ENCODE measurements at regions not wholly inside any gene's neighbourhood (a gene's known extent, or its start where the extent isn't known, plus 50 kb on each side); places are given as distances from the start of the nearest gene placed in this dataset.

DNA sequence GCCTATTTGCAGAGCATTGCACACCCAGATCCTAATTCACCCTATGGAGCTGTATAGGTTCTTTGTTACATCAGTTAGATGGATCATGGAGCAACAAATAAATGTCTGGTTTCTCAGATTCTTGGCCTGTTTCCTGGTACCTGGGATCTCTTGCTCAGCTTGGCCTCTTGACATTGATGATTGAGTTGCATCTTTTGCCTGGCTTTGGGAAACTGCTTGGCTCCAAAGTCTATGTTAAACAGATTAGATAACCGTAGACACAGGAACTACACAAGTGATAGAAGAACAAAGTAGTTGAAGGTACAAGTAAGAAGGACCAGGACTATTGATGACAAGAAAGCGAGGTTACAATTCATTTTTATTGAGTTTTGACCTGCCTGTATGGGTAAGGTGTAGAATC, 77.3 kb downstream of the TMEM100 start:
- intact Hi-C loops (cut with DNase I; ENCODE audit: low total_unique reads) = no loop called here
- Histone ChIP-seq H3K27ac (no peak overlapping the region), H3K36me3 (no peaks in the 10 kb centered on the region), H3K4me3 (no peak overlapping the region), H3K4me1 (no peaks in the 10 kb centered on the region), H3K9me3 (no peaks in the 10 kb centered on the region), H3K27me3 (peaks cover 0 to 6% of the 10 kb centered on the region in 2 donors)
- TF ChIP-seq, protein P1, sequence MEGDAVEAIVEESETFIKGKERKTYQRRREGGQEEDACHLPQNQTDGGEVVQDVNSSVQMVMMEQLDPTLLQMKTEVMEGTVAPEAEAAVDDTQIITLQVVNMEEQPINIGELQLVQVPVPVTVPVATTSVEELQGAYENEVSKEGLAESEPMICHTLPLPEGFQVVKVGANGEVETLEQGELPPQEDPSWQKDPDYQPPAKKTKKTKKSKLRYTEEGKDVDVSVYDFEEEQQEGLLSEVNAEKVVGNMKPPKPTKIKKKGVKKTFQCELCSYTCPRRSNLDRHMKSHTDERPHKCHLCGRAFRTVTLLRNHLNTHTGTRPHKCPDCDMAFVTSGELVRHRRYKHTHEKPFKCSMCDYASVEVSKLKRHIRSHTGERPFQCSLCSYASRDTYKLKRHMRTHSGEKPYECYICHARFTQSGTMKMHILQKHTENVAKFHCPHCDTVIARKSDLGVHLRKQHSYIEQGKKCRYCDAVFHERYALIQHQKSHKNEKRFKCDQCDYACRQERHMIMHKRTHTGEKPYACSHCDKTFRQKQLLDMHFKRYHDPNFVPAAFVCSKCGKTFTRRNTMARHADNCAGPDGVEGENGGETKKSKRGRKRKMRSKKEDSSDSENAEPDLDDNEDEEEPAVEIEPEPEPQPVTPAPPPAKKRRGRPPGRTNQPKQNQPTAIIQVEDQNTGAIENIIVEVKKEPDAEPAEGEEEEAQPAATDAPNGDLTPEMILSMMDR (IDR thresholded peaks at IDR 0.05) = no peak
- no peak for DNase-seq

DNA sequence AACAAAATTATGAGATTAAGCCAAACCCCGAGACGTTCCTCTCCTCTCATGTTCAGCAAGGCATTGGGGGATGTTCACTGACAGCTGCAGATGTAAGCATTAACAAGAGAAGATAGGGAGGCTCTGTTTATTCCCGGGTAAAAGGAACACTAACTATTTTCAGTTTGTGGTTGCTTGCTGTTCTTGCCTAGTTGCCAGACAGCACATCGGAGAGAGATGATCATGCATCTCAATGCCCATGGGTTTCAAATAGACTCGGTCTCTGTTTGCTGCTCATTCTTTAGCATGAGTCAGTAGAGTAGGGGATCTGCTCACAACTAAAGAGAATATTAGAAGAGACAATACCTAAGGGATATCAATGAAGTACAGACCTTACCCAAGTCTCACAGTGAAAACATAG, 78.3 kb downstream of the TMEM100 start:
- H3K27ac ChIP-seq = no peak overlapping the region
- no peak overlapping the region for H3K4me3 ChIP-seq
- peaks cover 0 to 6% of the 10 kb centered on the region in 2 donors for H3K27me3 ChIP-seq
- H3K36me3 ChIP-seq = no peaks in the 10 kb centered on the region
- intact Hi-C loops (cut with DNase I; ENCODE audit: low total_unique reads) = no loop called here
- no peak for DNase-seq
- TF ChIP-seq, protein P1 (IDR thresholded peaks at IDR 0.05) = no peak
- no peaks in the 10 kb centered on the region for H3K4me1 ChIP-seq
- H3K9me3 ChIP-seq = no peaks in the 10 kb centered on the region

DNA sequence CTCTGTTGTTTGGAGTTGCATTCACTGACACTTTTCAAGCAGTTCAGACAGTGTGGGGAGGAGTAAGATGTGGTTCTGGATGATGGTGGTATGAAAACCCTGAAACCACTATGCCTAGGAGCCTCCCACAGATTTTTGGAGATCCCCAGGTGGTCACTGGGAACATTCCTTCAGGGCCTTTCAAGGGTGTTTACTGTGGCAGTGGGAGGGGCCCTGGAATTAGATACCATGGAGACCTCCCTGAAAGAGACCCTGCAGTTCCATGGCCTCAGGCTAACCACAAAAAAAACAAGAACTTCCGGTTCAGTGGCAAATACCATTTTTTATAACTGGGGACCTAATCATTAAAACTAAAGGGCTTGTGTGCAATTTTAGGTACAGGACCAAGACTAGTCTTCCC, 79.9 kb downstream of the TMEM100 start:
- H3K9me3 ChIP-seq = no peaks in the 10 kb centered on the region
- no peak for DNase-seq
- intact Hi-C loops (cut with DNase I; ENCODE audit: low total_unique reads) = no loop called here
- no peaks in the 10 kb centered on the region for H3K4me1 ChIP-seq
- TF ChIP-seq, protein P1 (IDR thresholded peaks at IDR 0.05) = no peak
- no peak overlapping the region for H3K27ac ChIP-seq
- H3K4me3 ChIP-seq = no peak overlapping the region
- H3K36me3 ChIP-seq = no peaks in the 10 kb centered on the region
- peaks cover 0 to 6% of the 10 kb centered on the region in 2 donors for H3K27me3 ChIP-seq

DNA sequence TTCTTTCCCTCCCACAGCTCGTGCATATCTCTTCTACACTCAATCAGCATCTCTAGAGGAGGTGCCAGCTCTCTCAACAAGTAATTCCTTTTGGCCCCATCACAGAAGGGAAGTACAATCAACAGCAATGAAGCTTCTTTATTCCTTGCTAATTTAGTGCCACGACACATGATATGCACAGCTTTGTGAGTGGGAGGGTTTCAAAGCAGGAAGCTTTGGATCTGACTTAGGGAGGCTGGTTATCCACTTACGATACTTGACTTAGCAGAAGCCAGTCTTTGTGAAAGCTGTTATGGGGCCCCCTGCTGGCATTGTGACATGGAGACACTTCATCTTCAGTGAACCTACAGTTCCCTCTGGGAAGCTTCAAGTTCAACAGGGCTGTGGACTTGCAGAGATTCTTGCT, 81.0 kb downstream of the TMEM100 start:
- Histone ChIP-seq H3K27me3 (peaks cover 0 to 6% of the 10 kb centered on the region in 2 donors), H3K4me1 (no peaks in the 10 kb centered on the region), H3K4me3 (no peak overlapping the region), H3K27ac (no peak overlapping the region), H3K9me3 (no peaks in the 10 kb centered on the region), H3K36me3 (no peaks in the 10 kb centered on the region)
- TF ChIP-seq, protein P1 (IDR thresholded peaks at IDR 0.05) = peak; percentile 20 to 37
- intact Hi-C loops (cut with DNase I; ENCODE audit: low total_unique reads) = no loop called here
- peak; percentile 61 to 68 for DNase-seq

DNA sequence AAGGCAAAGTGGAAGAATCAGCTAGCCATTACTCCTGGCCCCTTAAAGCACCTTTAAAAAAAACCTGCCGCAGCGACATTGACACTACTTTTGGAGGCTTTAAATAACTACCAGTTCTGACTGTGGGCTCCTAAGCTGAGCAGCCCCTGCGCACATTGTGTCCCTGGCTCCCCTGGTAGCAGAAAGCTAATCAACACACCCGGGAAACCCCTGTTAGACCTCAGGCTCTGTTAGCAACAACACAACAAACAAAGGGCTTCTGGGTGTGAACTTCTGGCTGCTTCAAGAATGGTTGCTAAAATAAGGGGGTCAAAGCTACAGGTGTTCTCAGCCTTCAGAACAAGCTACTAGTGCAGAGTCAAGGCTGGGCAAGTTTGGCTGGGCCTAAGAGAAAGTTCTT, 83.6 kb downstream of the TMEM100 start:
- Histone ChIP-seq H3K4me3 (no peak overlapping the region), H3K36me3 (no peaks in the 10 kb centered on the region), H3K4me1 (no peaks in the 10 kb centered on the region), H3K9me3 (no peaks in the 10 kb centered on the region), H3K27me3 (peaks cover 0 to 2% of the 10 kb centered on the region in 2 donors), H3K27ac (no peak overlapping the region)
- TF ChIP-seq, protein P1 (IDR thresholded peaks at IDR 0.05) = no peak
- no peak for DNase-seq
- intact Hi-C loops (cut with DNase I; ENCODE audit: low total_unique reads) = no loop called here

DNA sequence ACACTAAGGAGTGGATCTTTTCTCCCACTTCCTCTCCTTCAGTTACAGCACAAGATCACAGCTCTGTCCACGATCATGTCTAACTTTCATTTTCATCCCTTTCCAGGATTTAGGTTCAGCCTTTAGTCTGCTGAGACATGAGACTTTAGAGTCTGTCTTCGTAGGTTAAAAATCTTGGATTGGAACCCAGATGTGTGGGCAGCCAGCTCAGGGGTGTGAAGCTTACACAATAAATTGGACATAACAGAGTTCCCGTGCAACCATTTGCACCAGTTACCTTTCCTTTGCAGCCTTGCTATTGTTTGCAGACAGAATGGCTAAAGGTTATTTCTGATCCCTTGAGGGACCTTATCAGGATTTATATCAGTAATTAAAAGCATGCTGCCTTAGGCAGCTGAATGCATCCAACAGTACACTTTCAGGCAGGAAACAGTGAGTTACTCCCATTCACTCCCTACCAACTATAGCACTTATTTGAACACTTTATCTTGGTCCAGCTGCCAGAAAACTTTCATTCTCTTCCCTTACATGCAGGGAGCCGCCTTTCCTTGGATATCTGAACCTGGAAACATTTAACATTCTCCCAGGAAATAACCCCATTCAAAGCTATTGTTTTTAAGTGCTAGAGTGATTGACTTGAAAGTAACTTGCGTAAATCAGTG, 87.3 kb downstream of the TMEM100 start:
- TF ChIP-seq, protein P1 (IDR thresholded peaks at IDR 0.05) = no peak
- no peaks in the 10 kb centered on the region for H3K4me1 ChIP-seq
- no peak overlapping the region for H3K4me3 ChIP-seq
- no peak overlapping the region for H3K27ac ChIP-seq
- H3K27me3 ChIP-seq = no peaks in the 10 kb centered on the region
- intact Hi-C loops (cut with DNase I; ENCODE audit: low total_unique reads) = no loop called here
- H3K9me3 ChIP-seq = no peaks in the 10 kb centered on the region
- no peak for DNase-seq
- H3K36me3 ChIP-seq = no peaks in the 10 kb centered on the region
